Omental fat pad (tissue), 3 donors: ENCODE measurements at regions not wholly inside any gene's neighbourhood (a gene's known extent, or its start where the extent isn't known, plus 50 kb on each side); places are given as distances from the start of the nearest gene placed in this dataset.

Experiments
- ATAC-seq: fragments of 150-250 bp; one replicate; pipeline ENCODE4 v1.9.1; 2016; ENCODE audit warnings: mild to moderate bottlenecking, moderate library complexity; ENCODE audit not compliant: low FRiP score
- DNase-seq: peaks from one replicate; pipeline ENCODE4 v3.0.0-alpha.2; 2019; ENCODE audit warnings: low spot score
- TF ChIP-seq, protein P1 (sequence below), 3 donors: fragments of 450-650 bp; IDR thresholded peaks; one replicate each; pipeline ENCODE4 v1.5.1; 2016 to 2017; ENCODE audit warnings: antibody characterized with exemption in 3 of 3, mild to moderate bottlenecking in 3 of 3, moderate library complexity in 2 of 3

DNA sequence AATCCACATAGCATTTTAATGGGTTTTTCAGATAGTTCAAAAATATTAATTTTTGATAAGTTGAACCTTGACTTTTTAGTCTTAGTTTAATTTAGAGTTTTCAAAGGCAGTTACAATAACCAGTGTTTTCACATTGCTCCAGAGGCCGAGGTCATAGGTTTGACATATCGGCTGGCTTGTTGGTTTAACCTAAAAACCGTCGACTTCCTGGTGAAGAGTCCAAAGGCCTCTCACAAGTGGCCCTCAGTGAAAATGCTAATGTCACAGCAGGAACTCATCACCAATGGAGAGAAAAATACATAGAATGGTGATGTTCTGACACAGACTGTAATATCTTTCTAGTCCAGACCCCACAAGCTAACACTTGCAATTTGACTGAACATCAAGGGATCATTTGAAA, 642.3 kb downstream of the PLOD2 start:
- no peak for DNase-seq
- ATAC-seq = no peak
- TF ChIP-seq, protein P1, sequence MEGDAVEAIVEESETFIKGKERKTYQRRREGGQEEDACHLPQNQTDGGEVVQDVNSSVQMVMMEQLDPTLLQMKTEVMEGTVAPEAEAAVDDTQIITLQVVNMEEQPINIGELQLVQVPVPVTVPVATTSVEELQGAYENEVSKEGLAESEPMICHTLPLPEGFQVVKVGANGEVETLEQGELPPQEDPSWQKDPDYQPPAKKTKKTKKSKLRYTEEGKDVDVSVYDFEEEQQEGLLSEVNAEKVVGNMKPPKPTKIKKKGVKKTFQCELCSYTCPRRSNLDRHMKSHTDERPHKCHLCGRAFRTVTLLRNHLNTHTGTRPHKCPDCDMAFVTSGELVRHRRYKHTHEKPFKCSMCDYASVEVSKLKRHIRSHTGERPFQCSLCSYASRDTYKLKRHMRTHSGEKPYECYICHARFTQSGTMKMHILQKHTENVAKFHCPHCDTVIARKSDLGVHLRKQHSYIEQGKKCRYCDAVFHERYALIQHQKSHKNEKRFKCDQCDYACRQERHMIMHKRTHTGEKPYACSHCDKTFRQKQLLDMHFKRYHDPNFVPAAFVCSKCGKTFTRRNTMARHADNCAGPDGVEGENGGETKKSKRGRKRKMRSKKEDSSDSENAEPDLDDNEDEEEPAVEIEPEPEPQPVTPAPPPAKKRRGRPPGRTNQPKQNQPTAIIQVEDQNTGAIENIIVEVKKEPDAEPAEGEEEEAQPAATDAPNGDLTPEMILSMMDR (IDR thresholded peaks at IDR 0.05) = no peak

DNA sequence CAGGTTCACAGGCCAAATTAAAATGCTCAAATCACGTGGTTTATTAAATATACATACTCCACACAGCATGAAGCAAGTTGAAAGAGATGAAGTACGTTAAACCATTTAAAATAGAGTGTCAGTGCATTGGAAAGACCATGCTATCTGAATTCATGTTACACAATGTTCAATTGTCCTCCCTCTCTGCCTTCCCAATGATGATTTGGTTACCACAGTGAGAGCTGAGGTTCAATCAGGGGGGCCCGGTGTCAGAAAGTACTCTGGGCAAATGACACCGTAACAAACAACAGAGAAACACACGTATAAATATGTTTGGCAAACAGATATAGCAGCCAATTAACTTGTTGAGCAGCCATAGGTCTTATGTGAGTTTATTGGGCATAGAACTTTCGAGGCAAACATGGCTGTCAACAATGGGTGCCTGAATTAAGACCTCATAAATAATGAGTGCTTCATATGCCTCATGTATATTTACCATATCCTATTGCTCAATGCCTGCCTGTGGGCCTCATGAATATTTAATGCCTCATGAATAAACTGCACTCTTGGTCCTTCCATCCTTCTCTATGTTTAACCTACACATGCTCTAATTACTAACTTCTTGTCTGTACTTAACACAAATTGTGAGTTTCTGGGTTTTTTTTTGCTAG, 641.5 kb downstream of the PLOD2 start:
- ATAC-seq (no peak), DNase-seq (no peak)
- TF ChIP-seq, protein P1 (IDR thresholded peaks at IDR 0.05) = no peak

DNA sequence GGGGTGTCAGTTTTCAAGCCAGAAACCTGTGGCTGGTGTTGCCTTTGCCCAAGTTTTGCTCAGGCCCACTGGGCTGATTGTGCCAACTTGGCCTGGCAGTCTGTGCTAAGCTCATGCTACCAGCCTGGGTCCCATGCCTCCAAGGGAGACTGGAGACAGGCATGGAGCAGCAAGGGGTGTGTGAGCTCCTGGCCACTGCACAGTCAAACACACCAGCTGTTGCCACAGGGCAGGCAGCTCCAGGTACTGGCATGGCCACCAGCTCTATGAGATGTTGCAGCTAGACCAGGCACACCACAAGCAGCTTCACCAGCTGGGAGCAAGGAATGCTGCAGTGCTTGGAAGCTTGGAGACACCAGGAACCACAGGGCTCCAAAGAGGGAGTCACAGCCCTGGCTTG, 638.8 kb downstream of the PLOD2 start:
- TF ChIP-seq, protein P1 (IDR thresholded peaks at IDR 0.05) = no peak
- no peak for DNase-seq
- ATAC-seq = no peak

DNA sequence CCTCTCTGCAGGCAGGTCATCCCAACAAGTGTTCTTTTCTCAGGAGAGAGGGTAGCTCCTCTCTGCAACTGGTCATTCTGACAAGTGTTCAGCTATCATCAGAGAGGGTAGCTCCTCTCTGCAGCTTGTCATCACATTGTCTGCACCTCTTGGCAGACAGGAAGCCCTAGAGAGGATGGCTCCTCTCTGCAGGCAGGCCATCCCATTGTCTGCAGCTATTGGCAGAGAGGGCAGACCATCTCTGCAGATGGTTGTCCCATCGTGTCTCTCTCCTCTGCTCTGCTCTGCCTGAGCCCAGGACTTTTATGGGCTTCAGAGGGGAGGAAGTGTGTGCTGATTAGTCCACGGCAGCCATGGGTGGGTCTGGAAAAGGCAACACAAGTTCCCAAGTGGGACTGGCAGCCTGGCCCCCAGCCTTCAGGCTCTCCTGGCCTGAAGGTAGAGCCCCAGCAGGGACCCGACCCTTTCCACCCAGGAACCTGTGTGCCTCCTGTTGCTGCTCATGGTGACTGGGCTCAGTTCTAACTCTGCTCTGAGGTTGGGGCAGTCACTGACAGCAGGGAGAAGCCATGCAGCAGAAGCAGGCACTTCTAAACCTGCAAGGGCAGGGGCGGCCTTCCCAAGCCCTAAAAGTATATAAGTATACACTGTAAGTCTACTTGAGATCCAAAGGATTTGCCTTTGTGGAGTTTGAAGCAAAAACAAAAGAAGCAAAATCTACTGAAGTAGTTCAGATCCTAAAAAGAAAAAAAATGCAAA, 637.9 kb downstream of the PLOD2 start:
- no peak for ATAC-seq

DNA sequence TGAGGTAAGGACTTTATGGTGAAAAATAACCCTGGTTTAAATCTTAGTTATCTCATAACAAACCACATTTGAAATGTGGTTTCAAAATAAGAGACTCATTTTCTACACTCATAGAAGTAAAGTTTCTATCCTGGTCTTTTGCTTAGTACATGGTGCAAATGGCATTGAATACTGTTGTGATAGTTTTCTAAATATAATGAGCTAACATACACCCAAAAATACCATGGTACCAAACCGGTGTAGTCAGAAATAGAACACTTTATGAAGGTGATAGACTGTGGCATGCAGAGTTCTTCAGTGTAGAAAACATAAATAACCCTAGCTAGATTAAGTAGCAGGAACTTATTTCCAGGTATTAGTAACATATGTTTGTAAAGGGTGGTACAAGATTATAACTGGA, 629.4 kb downstream of the PLOD2 start:
- ATAC-seq = no peak
- TF ChIP-seq, protein P1 (IDR thresholded peaks at IDR 0.05) = no peak
- DNase-seq = no peak

More for the DNA sequence above, 637.9 kb downstream of the PLOD2 start:
- TF ChIP-seq, protein P1 (IDR thresholded peaks at IDR 0.05) = no peak
- no peak for DNase-seq

DNA sequence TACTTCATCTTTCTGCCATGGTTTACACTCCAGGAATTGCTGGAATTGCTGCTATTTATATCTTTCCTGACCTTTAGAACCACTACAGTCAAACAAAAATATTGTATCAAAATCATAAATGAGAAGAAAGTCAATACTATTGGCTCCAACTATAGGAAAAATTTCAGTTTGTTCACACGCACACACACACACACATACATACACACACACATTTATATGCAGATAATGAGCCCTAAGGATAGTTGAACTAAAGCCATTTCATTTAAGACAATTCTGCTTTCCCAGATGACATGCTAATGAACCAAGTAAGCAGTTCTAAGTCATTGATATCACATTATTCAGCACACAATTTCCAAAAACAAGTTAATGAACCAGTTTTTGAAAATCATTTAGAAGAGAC, 627.3 kb downstream of the PLOD2 start:
- TF ChIP-seq, protein P1 (IDR thresholded peaks at IDR 0.05) = no peak
- no peak for DNase-seq
- no peak for ATAC-seq

DNA sequence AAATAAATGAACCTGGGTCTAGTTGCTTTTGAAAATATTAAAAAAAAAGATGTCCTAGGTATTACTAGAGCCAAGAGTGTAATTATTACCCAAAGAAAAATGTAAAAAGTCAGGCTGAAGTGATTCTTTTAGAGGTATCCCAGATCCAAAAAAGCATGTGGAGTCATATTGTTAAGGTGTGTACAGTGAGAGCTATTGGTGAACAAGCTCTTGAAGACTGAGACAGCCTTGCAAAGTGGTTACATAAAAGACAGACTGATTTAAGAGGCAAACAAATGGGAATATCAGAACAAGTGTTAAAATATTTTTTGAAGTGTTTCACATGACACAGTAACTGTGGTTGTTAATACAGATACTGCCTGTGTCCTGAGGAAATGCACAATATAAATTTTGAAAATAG, 624.5 kb downstream of the PLOD2 start:
- TF ChIP-seq, protein P1 (IDR thresholded peaks at IDR 0.05) = no peak
- no peak for DNase-seq

More for the DNA sequence above, 624.5 kb downstream of the PLOD2 start:
- no peak for ATAC-seq
